GM12872 (cell line): ENCODE measurements at regions not wholly inside any gene's neighbourhood (a gene's known extent, or its start where the extent isn't known, plus 50 kb on each side); places are given as distances from the start of the nearest gene placed in this dataset.

Experiments used
- CTCF ChIP-seq: IDR thresholded peaks from 3 replicates; pipeline ENCODE4 v1.5.1; 2011; ENCODE audit warnings: low read depth, mild to moderate bottlenecking, low read length, moderate library complexity; ENCODE audit not compliant: insufficient read depth

- TF ChIP-seq CTCF: no peak
These were observed 107.5 kb downstream of the SETD4 start for GRCh38 chr21:35952651-35953340.

GRCh38 chr21:35948982-35949381 lies 111.3 kb downstream of the SETD4 start:
- TF ChIP-seq CTCF: no peak

- no peak for TF ChIP-seq CTCF
These were observed 115.1 kb downstream of the SETD4 start for GRCh38 chr21:35945089-35945671.

GRCh38 chr21:35943752-35944151 lies 116.6 kb downstream of the SETD4 start:
- TF ChIP-seq CTCF: no peak

- no peak for TF ChIP-seq CTCF
These were observed 117.8 kb downstream of the SETD4 start for GRCh38 chr21:35942211-35943144.

GRCh38 chr21:35940074-35940927 lies 120.0 kb downstream of the SETD4 start:
- peak; percentile 36; the same call in 2 of the 3 replicates for TF ChIP-seq CTCF
